Neural progenitor cell (in vitro differentiated cells): ENCODE measurements at regions not wholly inside any gene's neighbourhood (a gene's known extent, or its start where the extent isn't known, plus 50 kb on each side); places are given as distances from the start of the nearest gene placed in this dataset.

Experiments
- DNase-seq: peaks from one replicate; pipeline ENCODE4 v3.0.0-alpha.2; 2016; ENCODE audit warnings: low spot score
- H2AFZ ChIP-seq: fragments of 200-600 bp; sonication (generic); replicated peaks from 2 replicates; pipeline ENCODE4 v1.6.1; 2016; ENCODE audit warnings: antibody characterized with exemption
- H3F3A ChIP-seq: fragments of 200-600 bp; sonication (generic); 2 replicates; pipeline ENCODE4 v1.6.1; 2016; ENCODE audit warnings: antibody characterized with exemption, low read depth
- H3K27ac ChIP-seq: fragments of 200-600 bp; sonication (generic); 2 replicates; pipeline ENCODE4 v1.5.1; 2016; ENCODE audit warnings: mild to moderate bottlenecking
- H3K27me3 ChIP-seq: fragments of 200-600 bp; sonication (generic); 2 replicates; pipeline ENCODE4 v1.6.1; 2016; ENCODE audit warnings: mild to moderate bottlenecking, moderate library complexity
- H3K36me3 ChIP-seq: fragments of 200-600 bp; sonication (generic); 2 replicates; pipeline ENCODE4 v1.5.1; 2016
- H3K4me1 ChIP-seq: fragments of 200-600 bp; sonication (generic); 2 replicates; pipeline ENCODE4 v1.6.1; 2016; ENCODE audit warnings: mixed run types
- H3K4me2 ChIP-seq: fragments of 200-600 bp; sonication (generic); 2 replicates; pipeline ENCODE4 v1.6.1; 2016
- H3K4me3 ChIP-seq: fragments of 200-600 bp; sonication (generic); 2 replicates; pipeline ENCODE4 v1.5.1; 2016
- H3K79me2 ChIP-seq: fragments of 200-600 bp; sonication (generic); 2 replicates; pipeline ENCODE4 v1.6.1; 2016; ENCODE audit warnings: low read depth
- H3K9ac ChIP-seq: fragments of 200-600 bp; sonication (generic); 2 replicates; pipeline ENCODE4 v1.6.1; 2016
- H3K9me3 ChIP-seq: fragments of 200-600 bp; sonication (generic); 2 replicates; pipeline ENCODE4 v1.5.1; 2016; ENCODE audit warnings: low read depth
- H4K20me1 ChIP-seq: fragments of 200-600 bp; sonication (generic); 2 replicates; pipeline ENCODE4 v1.6.1; 2016; ENCODE audit warnings: low read depth
- H3K27ac Mint-ChIP-seq: 3 replicates; pipeline ENCODE4 v1.8.0; 2021; ENCODE audit warnings: mixed read lengths
- H3K27me3 Mint-ChIP-seq: 2 replicates; pipeline ENCODE4 v1.8.0; 2022; ENCODE audit warnings: low read depth, mild to moderate bottlenecking, inconsistent platforms, moderate library complexity, mixed read lengths; ENCODE audit not compliant: insufficient read depth
- H3K36me3 Mint-ChIP-seq: 3 replicates; pipeline ENCODE4 v1.8.0; 2021; ENCODE audit warnings: mixed read lengths
- H3K4me1 Mint-ChIP-seq: 3 replicates; pipeline ENCODE4 v1.8.0; 2021; ENCODE audit warnings: mixed read lengths
- H3K4me3 Mint-ChIP-seq: 3 replicates; pipeline ENCODE4 v1.8.0; 2021; ENCODE audit warnings: mild to moderate bottlenecking, moderate library complexity, mixed read lengths
- H3K9me3 Mint-ChIP-seq: 3 replicates; pipeline ENCODE4 v1.8.0; 2020; ENCODE audit warnings: mixed read lengths
- EZH2 ChIP-seq: fragments of 200-600 bp; sonication (generic); IDR thresholded peaks from 2 replicates; pipeline ENCODE4 v1.6.1; 2017; ENCODE audit warnings: antibody characterized with exemption, mild to moderate bottlenecking, moderate library complexity
- EZH2phosphoT487 ChIP-seq: fragments of 200-600 bp; sonication (generic); IDR thresholded peaks from 2 replicates; pipeline ENCODE4 v1.6.1; 2017; ENCODE audit warnings: antibody characterized with exemption
- TF ChIP-seq, protein P1 (sequence below): fragments of 200-600 bp; sonication (generic); IDR thresholded peaks from 2 replicates; pipeline ENCODE4 v1.5.1; 2017; ENCODE audit warnings: antibody characterized with exemption, mild to moderate bottlenecking

- Histone ChIP-seq H3K9me3 (no peaks in the 10 kb centered on the region), H3K27ac (no peak overlapping the region), H2AFZ (no peak overlapping the region), H3K4me1 (no peaks in the 10 kb centered on the region), H3F3A (no peaks in the 10 kb centered on the region), H3K4me3 (no peak overlapping the region), H3K36me3 (no peaks in the 10 kb centered on the region), H3K27me3 (no peaks in the 10 kb centered on the region), H4K20me1 (no peaks in the 10 kb centered on the region), H3K79me2 (no peaks in the 10 kb centered on the region), H3K9ac (no peak overlapping the region), H3K4me2 (no peak overlapping the region)
- Mint-ChIP-seq H3K9me3 (peaks cover 2% of the 10 kb centered on the region), H3K27ac (no peak overlapping the region), H3K4me1 (peaks cover 8% of the 10 kb centered on the region), H3K4me3 (no peak overlapping the region), H3K36me3 (no peaks in the 10 kb centered on the region), H3K27me3 (peaks cover 4% of the 10 kb centered on the region)
- no peak for TF ChIP-seq EZH2phosphoT487
- TF ChIP-seq, protein P1, sequence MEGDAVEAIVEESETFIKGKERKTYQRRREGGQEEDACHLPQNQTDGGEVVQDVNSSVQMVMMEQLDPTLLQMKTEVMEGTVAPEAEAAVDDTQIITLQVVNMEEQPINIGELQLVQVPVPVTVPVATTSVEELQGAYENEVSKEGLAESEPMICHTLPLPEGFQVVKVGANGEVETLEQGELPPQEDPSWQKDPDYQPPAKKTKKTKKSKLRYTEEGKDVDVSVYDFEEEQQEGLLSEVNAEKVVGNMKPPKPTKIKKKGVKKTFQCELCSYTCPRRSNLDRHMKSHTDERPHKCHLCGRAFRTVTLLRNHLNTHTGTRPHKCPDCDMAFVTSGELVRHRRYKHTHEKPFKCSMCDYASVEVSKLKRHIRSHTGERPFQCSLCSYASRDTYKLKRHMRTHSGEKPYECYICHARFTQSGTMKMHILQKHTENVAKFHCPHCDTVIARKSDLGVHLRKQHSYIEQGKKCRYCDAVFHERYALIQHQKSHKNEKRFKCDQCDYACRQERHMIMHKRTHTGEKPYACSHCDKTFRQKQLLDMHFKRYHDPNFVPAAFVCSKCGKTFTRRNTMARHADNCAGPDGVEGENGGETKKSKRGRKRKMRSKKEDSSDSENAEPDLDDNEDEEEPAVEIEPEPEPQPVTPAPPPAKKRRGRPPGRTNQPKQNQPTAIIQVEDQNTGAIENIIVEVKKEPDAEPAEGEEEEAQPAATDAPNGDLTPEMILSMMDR = no peak
- no peak for TF ChIP-seq EZH2
- DNase-seq = no peak
These were observed 129.6 kb upstream of the AGBL1 start for GRCh38 chr15:85950101-85950500.

DNA sequence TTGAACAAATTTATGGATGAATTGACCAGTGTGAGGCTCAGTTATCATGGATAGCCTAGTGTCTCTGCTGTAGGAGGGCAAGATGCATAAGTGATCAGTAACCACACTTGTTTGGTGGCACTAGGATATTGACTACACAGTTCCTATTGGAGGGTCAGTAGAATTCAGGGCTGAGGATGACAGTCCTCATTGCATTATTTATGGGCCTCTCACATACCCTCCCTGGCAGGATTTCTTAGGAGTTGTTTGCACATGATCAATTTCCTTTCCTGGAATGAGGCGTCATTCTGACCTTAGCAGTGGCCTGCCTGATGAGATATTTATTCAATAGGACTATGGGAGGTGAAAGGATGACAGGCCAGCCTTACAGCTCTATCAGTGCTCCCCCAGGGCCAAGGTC is 125.1 kb upstream of the AGBL1 start:
- Histone ChIP-seq H3K79me2 (no peaks in the 10 kb centered on the region), H3K9ac (no peak overlapping the region), H2AFZ (no peak overlapping the region), H3K27me3 (no peaks in the 10 kb centered on the region), H3K9me3 (no peaks in the 10 kb centered on the region), H3F3A (no peaks in the 10 kb centered on the region), H4K20me1 (no peaks in the 10 kb centered on the region), H3K4me3 (no peak overlapping the region), H3K27ac (no peak overlapping the region), H3K36me3 (no peaks in the 10 kb centered on the region), H3K4me1 (no peaks in the 10 kb centered on the region), H3K4me2 (no peak overlapping the region)
- TF ChIP-seq, protein P1 = no peak
- TF ChIP-seq EZH2 (no peak), EZH2phosphoT487 (no peak)
- no peaks in the 10 kb centered on the region for H3K36me3 Mint-ChIP-seq
- DNase-seq = no peak
- peaks cover 13% of the 10 kb centered on the region for H3K27me3 Mint-ChIP-seq
- peaks cover 19% of the 10 kb centered on the region for H3K4me1 Mint-ChIP-seq
- no peak overlapping the region for H3K27ac Mint-ChIP-seq
- peaks cover 13% of the 10 kb centered on the region for H3K9me3 Mint-ChIP-seq
- no peak overlapping the region for H3K4me3 Mint-ChIP-seq

- Histone ChIP-seq H3K4me1 (no peaks in the 10 kb centered on the region), H3K9me3 (no peaks in the 10 kb centered on the region), H3K4me2 (no peak overlapping the region), H3K4me3 (no peak overlapping the region), H4K20me1 (no peaks in the 10 kb centered on the region), H3K9ac (no peak overlapping the region), H3K36me3 (no peaks in the 10 kb centered on the region), H3K27me3 (no peaks in the 10 kb centered on the region), H3F3A (no peaks in the 10 kb centered on the region), H3K79me2 (no peaks in the 10 kb centered on the region), H2AFZ (no peak overlapping the region), H3K27ac (no peak overlapping the region)
- Mint-ChIP-seq H3K27me3 (peaks cover 8% of the 10 kb centered on the region), H3K4me3 (no peak overlapping the region), H3K27ac (no peak overlapping the region), H3K4me1 (peaks cover 19% of the 10 kb centered on the region), H3K36me3 (no peaks in the 10 kb centered on the region), H3K9me3 (peaks cover 13% of the 10 kb centered on the region)
- DNase-seq = no peak
- TF ChIP-seq EZH2 (no peak), EZH2phosphoT487 (no peak)
- TF ChIP-seq, protein P1 = no peak
These were observed 123.9 kb upstream of the AGBL1 start for GRCh38 chr15:85955501-85956391.
